GM06990 (cell line): ENCODE measurements at regions not wholly inside any gene's neighbourhood (a gene's known extent, or its start where the extent isn't known, plus 50 kb on each side); places are given as distances from the start of the nearest gene placed in this dataset.

Experiments
- DNase-seq: peaks from one replicate; pipeline ENCODE4 v3.0.0-alpha.2; 2011; ENCODE audit not compliant: insufficient read length; ENCODE audit errors: extremely low read depth
- H3K27me3 ChIP-seq: replicated peaks from 2 replicates; pipeline ENCODE4 v1.6.0; 2011; ENCODE audit warnings: low read length; ENCODE audit not compliant: control insufficient read depth, insufficient read depth
- H3K36me3 ChIP-seq: 2 replicates; pipeline ENCODE4 v1.5.1; 2011; ENCODE audit warnings: low read length; ENCODE audit not compliant: control insufficient read depth, insufficient read depth
- H3K4me3 ChIP-seq: replicated peaks from 2 replicates; pipeline ENCODE4 v1.5.1; 2011; ENCODE audit warnings: low read depth, mild to moderate bottlenecking, control low read depth, low read length
- CTCF ChIP-seq: IDR thresholded peaks from 2 replicates; pipeline ENCODE4 v1.5.1; 2011; ENCODE audit warnings: low read length, control low read depth, mild to moderate bottlenecking, inconsistent platforms; ENCODE audit not compliant: insufficient read depth, poor library complexity, severe bottlenecking

- DNase-seq: no peak
- no peaks in the 10 kb centered on the region for H3K36me3 ChIP-seq
- H3K27me3 ChIP-seq: no peaks in the 10 kb centered on the region
- TF ChIP-seq CTCF: no peak
- H3K4me3 ChIP-seq: no peak overlapping the region
These were observed 450.0 kb downstream of the GATA3 start for GRCh38 chr10:8504499-8504898.

GRCh38 chr10:8507156-8507555, 452.7 kb downstream of the GATA3 start:
- no peaks in the 10 kb centered on the region for H3K27me3 ChIP-seq
- no peak for TF ChIP-seq CTCF
- no peak for DNase-seq
- H3K36me3 ChIP-seq: no peaks in the 10 kb centered on the region
- no peak overlapping the region for H3K4me3 ChIP-seq

- Histone ChIP-seq H3K27me3 (no peaks in the 10 kb centered on the region), H3K4me3 (no peak overlapping the region), H3K36me3 (no peaks in the 10 kb centered on the region)
- no peak for TF ChIP-seq CTCF
- no peak for DNase-seq
These were observed 454.4 kb downstream of the GATA3 start for GRCh38 chr10:8508882-8509281.

- no peak for DNase-seq
- no peak for TF ChIP-seq CTCF
- no peak overlapping the region for H3K4me3 ChIP-seq
These were observed 456.0 kb downstream of the GATA3 start for GRCh38 chr10:8510471-8510870.

GRCh38 chr10:8511026-8511425, 456.5 kb downstream of the GATA3 start:
- no peak for TF ChIP-seq CTCF
- Histone ChIP-seq H3K36me3 (no peaks in the 10 kb centered on the region), H3K27me3 (no peaks in the 10 kb centered on the region), H3K4me3 (no peak overlapping the region)
- no peak for DNase-seq

More at GRCh38 chr10:8510471-8510870, 456.0 kb downstream of the GATA3 start:
- Histone ChIP-seq H3K36me3 (no peaks in the 10 kb centered on the region), H3K27me3 (no peaks in the 10 kb centered on the region)

- H3K36me3 ChIP-seq: no peaks in the 10 kb centered on the region
- H3K4me3 ChIP-seq: no peak overlapping the region
- DNase-seq: no peak
- TF ChIP-seq CTCF: peak; percentile 7
- no peaks in the 10 kb centered on the region for H3K27me3 ChIP-seq
These were observed 459.0 kb downstream of the GATA3 start for GRCh38 chr10:8513155-8514147.
